HCT116 (cell line): ENCODE measurements at regions not wholly inside any gene's neighbourhood (a gene's known extent, or its start where the extent isn't known, plus 50 kb on each side); places are given as distances from the start of the nearest gene placed in this dataset.

Experiments
- ATAC-seq: fragments of 200-7000 bp; cut with Tn5 transposase; 2 replicates; pipeline ENCODE4 v1.9.1; 2020; ENCODE audit warnings: mild to moderate bottlenecking, moderate library complexity
- BruUV-seq: library from RNA; stranded (reverse); fragments of 400-500 nt; replicated peaks from 2 replicates; lab custom pipeline; 2021; lab: Mats Ljungman, UMichigan
- CTCF ChIA-PET: fragments of 300-600 bp; sonication (Branson Sonifier 250); formaldehyde crosslinking; loops from one replicate; lab custom pipeline; 2021; ENCODE audit warnings: antibody characterized with exemption; lab: Charles Lee
- POLR2A ChIA-PET: fragments of 300-600, 350-600 bp; sonication (Branson Sonifier 250); formaldehyde crosslinking; loops from one replicate; lab custom pipeline; 2021; ENCODE audit warnings: antibody characterized with exemption; lab: Charles Lee
- RAD21 ChIA-PET, 2 experiments: fragments of 300-600 bp; sonication (Branson Sonifier 250); formaldehyde crosslinking; loops; one replicate each; lab custom pipeline; 2023; ENCODE audit warnings: low total read pairs in 2 of 2; ENCODE audit not compliant: uncharacterized antibody in 2 of 2, unreplicated experiment in 2 of 2, low non-redundant PET in 1 of 2; lab: Charles Lee
- DNase-seq: peaks from one replicate; pipeline ENCODE4 v3.0.0-alpha.2; 2010; ENCODE audit warnings: low read depth, low spot score
- H2AFZ ChIP-seq: fragments of 200-600 bp; shearing (Covaris generic), sonication (generic); 2 replicates; pipeline ENCODE4 v1.6.1; 2017; ENCODE audit warnings: low read depth, mixed run types, mixed read lengths, antibody characterized with exemption, low read length; ENCODE audit not compliant: poor library complexity, severe bottlenecking
- H3K27ac ChIP-seq: 2 replicates; pipeline ENCODE4 v1.5.1; 2012; ENCODE audit warnings: low read depth, low read length
- H3K27me3 ChIP-seq: fragments of 200-600 bp; sonication (generic); 2 replicates; pipeline ENCODE4 v1.6.1; 2016; ENCODE audit warnings: mixed run types, low read length, mixed read lengths; ENCODE audit not compliant: insufficient read depth
- H3K36me3 ChIP-seq, 2 experiments: fragments of 200-500 bp in 1 of 2; fragments of 200-600 bp in 1 of 2; sonication (Bioruptor generic) in 1 of 2; sonication (generic) in 1 of 2; 2 replicates each; pipeline versions ENCODE4 v1.5.1 to v1.6.1; 2014 to 2016; ENCODE audit warnings: low read length in 2 of 2, inconsistent platforms in 1 of 2, mixed read lengths in 1 of 2, mixed run types in 1 of 2; ENCODE audit not compliant: insufficient read depth in 2 of 2, control insufficient read depth in 1 of 2
- H3K4me1 ChIP-seq, 2 experiments: fragments of 200-600 bp in 1 of 2; sonication (generic) in 1 of 2; 2 replicates each; pipeline versions ENCODE4 v1.5.1 to v1.6.1; 2012 to 2017; ENCODE audit warnings: low read length in 2 of 2, inconsistent platforms in 1 of 2, mild to moderate bottlenecking in 1 of 2, mixed read lengths in 1 of 2, mixed run types in 1 of 2, moderate library complexity in 1 of 2; ENCODE audit not compliant: insufficient read depth in 2 of 2, control insufficient read depth in 1 of 2
- H3K4me2 ChIP-seq: fragments of 200-600 bp; sonication (generic); 2 replicates; pipeline ENCODE4 v1.6.1; 2017; ENCODE audit warnings: mixed run types, low read length, mixed read lengths
- H3K4me3 ChIP-seq, 2 experiments: fragments of 200-600 bp in 1 of 2; sonication (generic) in 1 of 2; replicated peaks in 1 of 2; 2 replicates each; pipeline ENCODE4 v1.5.1; 2011 to 2016; ENCODE audit warnings: low read length in 2 of 2, control low read depth in 1 of 2, low read depth in 1 of 2, mild to moderate bottlenecking in 1 of 2, mixed read lengths in 1 of 2, mixed run types in 1 of 2
- H3K79me2 ChIP-seq: fragments of 200-600 bp; sonication (generic); 2 replicates; pipeline ENCODE4 v1.6.1; 2017; ENCODE audit warnings: mild to moderate bottlenecking, mixed run types, low read length, moderate library complexity, mixed read lengths; ENCODE audit not compliant: insufficient read depth
- H3K9ac ChIP-seq: fragments of 200-600 bp; sonication (generic); 2 replicates; pipeline ENCODE4 v1.6.1; 2016; ENCODE audit warnings: low read length, mixed read lengths
- H3K9me2 ChIP-seq: fragments of 200-600 bp; sonication (generic), shearing (Covaris generic); 2 replicates; pipeline ENCODE4 v1.6.1; 2017; ENCODE audit warnings: mixed run types, mild to moderate bottlenecking, moderate library complexity; ENCODE audit not compliant: insufficient read depth
- H3K9me3 ChIP-seq, 2 experiments: fragments of 200-500 bp in 1 of 2; fragments of 200-600 bp in 1 of 2; sonication (Bioruptor generic) in 1 of 2; sonication (generic) in 1 of 2; 2 replicates each; pipeline ENCODE4 v1.6.1; 2014 to 2017; ENCODE audit warnings: low read length in 2 of 2, mixed read lengths in 2 of 2, inconsistent platforms in 1 of 2, low read depth in 1 of 2, mild to moderate bottlenecking in 1 of 2, mixed run types in 1 of 2, moderate library complexity in 1 of 2; ENCODE audit not compliant: control insufficient read depth in 1 of 2, insufficient read depth in 1 of 2
- H4K20me1 ChIP-seq: fragments of 200-600 bp; sonication (generic), shearing (Covaris generic); 2 replicates; pipeline ENCODE4 v1.6.1; 2017; ENCODE audit warnings: mixed run types, mild to moderate bottlenecking, moderate library complexity; ENCODE audit not compliant: insufficient read depth
- CBX3 ChIP-seq: IDR thresholded peaks from 2 replicates; pipeline ENCODE4 v1.6.1; 2012; ENCODE audit warnings: low read depth
- CTCF ChIP-seq, 3 experiments: fragments of 200-600 bp in 1 of 3; sonication (generic) in 1 of 3; IDR thresholded peaks in 2 of 3; conservative IDR thresholded peaks in 1 of 3; 2 replicates each; pipeline ENCODE4 v1.5.1; 2012 to 2017; ENCODE audit warnings: low read depth in 2 of 3, low read length in 2 of 3, antibody characterized with exemption in 1 of 3, borderline replicate concordance in 1 of 3, control low read depth in 1 of 3, mild to moderate bottlenecking in 1 of 3, mixed read lengths in 1 of 3, mixed run types in 1 of 3, moderate library complexity in 1 of 3; ENCODE audit not compliant: insufficient read depth in 1 of 3
- EGR1 ChIP-seq: IDR thresholded peaks from 2 replicates; pipeline ENCODE4 v1.6.1; 2012; ENCODE audit warnings: low read depth
- EZH2phosphoT487 ChIP-seq: fragments of 200-600 bp; IDR thresholded peaks from 2 replicates; pipeline ENCODE4 v1.6.1; 2018; ENCODE audit warnings: antibody characterized with exemption, borderline replicate concordance
- JUND ChIP-seq: IDR thresholded peaks from 2 replicates; pipeline ENCODE4 v1.6.1; 2012
- MAX ChIP-seq: IDR thresholded peaks from 2 replicates; pipeline ENCODE4 v1.6.1; 2012
- POLR2A ChIP-seq: IDR thresholded peaks from 2 replicates; pipeline ENCODE4 v1.7.0; 2011; ENCODE audit warnings: borderline replicate concordance; ENCODE audit not compliant: insufficient read depth, insufficient read length; ENCODE audit errors: extremely low read depth
- POLR2AphosphoS5 ChIP-seq: IDR thresholded peaks from 2 replicates; pipeline ENCODE4 v1.6.1; 2011; ENCODE audit warnings: mild to moderate bottlenecking, low read depth, low read length, moderate library complexity
- SIN3A ChIP-seq: IDR thresholded peaks from 2 replicates; pipeline ENCODE4 v1.6.1; 2012; ENCODE audit warnings: low read depth
- YY1 ChIP-seq: IDR thresholded peaks from 2 replicates; pipeline ENCODE4 v1.6.1; 2011; ENCODE audit warnings: low read length, low read depth, moderate library complexity, mild to moderate bottlenecking; ENCODE audit not compliant: insufficient replicate concordance; ENCODE audit errors: extremely low read depth
- ZFX ChIP-seq: fragments of 450-650 bp; IDR thresholded peaks from 2 replicates; pipeline ENCODE4 v1.6.1; 2017
- intact Hi-C: fragments of 100-400 bp; cut with micrococcal nuclease; formaldehyde crosslinking; loops from 2 replicates; pipeline ENCODE4 v1.10.0; 2022

- ChIA-PET RAD21 (no interaction called here), POLR2A (no interaction called here), CTCF (no interaction called here)
- peaks cover 4 to 24% of the 10 kb centered on the region in 2 experiments; a peak in 2 of 4 replicates for H3K9me3 ChIP-seq
- DNase-seq = no peak
- no peaks in the 10 kb centered on the region for H3K36me3 ChIP-seq
- no peak overlapping the region for H3K4me3 ChIP-seq
- no peaks in the 10 kb centered on the region for H3K9me2 ChIP-seq
- H3K27ac ChIP-seq = no peak overlapping the region
- TF ChIP-seq EGR1 (no peak), CTCF (IDR thresholded peaks at IDR 0.05 in 2 of 3, conservative IDR thresholded peaks at IDR 0.05 in 1 of 3; ENCODE audit: borderline replicate concordance in 1 of 3, insufficient read depth in 1 of 3, low read depth in 2 of 3, low read length in 2 of 3) (no peak), POLR2A (no peak), POLR2AphosphoS5 (no peak), CBX3 (no peak), EZH2phosphoT487 (no peak), SIN3A (no peak), YY1 (no peak), JUND (no peak), ZFX (no peak), MAX (no peak)
- intact Hi-C loops = no loop called here
- no peaks in the 10 kb centered on the region for H3K79me2 ChIP-seq
- ATAC-seq = no peak
- no peaks in the 10 kb centered on the region for H3K4me1 ChIP-seq
- no peak overlapping the region for H3K4me2 ChIP-seq
- H3K27me3 ChIP-seq = no peaks in the 10 kb centered on the region
- H2AFZ ChIP-seq = no peak overlapping the region
- no peak overlapping the region for H3K9ac ChIP-seq
- no TSS peak for BruUV-seq
- no peaks in the 10 kb centered on the region for H4K20me1 ChIP-seq
Observed at GRCh38 chr5:15285901-15286583, 213.9 kb upstream of the FBXL7 start.
